Calu3 (cell line): ENCODE measurements at regions not wholly inside any gene's neighbourhood (a gene's known extent, or its start where the extent isn't known, plus 50 kb on each side); places are given as distances from the start of the nearest gene placed in this dataset.
"Not testable (repeated sequence)": the region's sequence is repeated elsewhere in the genome, so short reads cannot be mapped to it uniquely, and the experiment has no call there.

Experiments
- BruUV-seq: library from RNA; stranded (reverse); fragments of 400-500 nt; replicated peaks from 2 replicates; lab custom pipeline; 2021; lab: Mats Ljungman, UMichigan
- CTCF ChIA-PET: fragments of 300-600 bp; sonication (Branson Sonifier 250); formaldehyde crosslinking; loops from one replicate; lab custom pipeline; 2022; ENCODE audit warnings: antibody characterized with exemption; lab: Charles Lee
- DNase-seq: peaks from one replicate; pipeline ENCODE4 v3.0.0; 2022
- H3K27ac Mint-ChIP-seq: one replicate; pipeline ENCODE4 v1.8.0; 2022; ENCODE audit warnings: mixed read lengths; ENCODE audit not compliant: unreplicated experiment
- H3K27me3 Mint-ChIP-seq: one replicate; pipeline ENCODE4 v1.8.0; 2022; ENCODE audit warnings: mixed read lengths; ENCODE audit not compliant: unreplicated experiment
- H3K36me3 Mint-ChIP-seq: one replicate; pipeline ENCODE4 v1.8.0; 2022; ENCODE audit warnings: mild to moderate bottlenecking, moderate library complexity, mixed read lengths; ENCODE audit not compliant: insufficient read depth, unreplicated experiment
- H3K4me1 Mint-ChIP-seq: one replicate; pipeline ENCODE4 v1.8.0; 2022; ENCODE audit warnings: mild to moderate bottlenecking, low read depth, mixed read lengths; ENCODE audit not compliant: unreplicated experiment
- H3K4me3 Mint-ChIP-seq: one replicate; pipeline ENCODE4 v1.8.0; 2022; ENCODE audit warnings: mild to moderate bottlenecking, low read depth, moderate library complexity, mixed read lengths; ENCODE audit not compliant: unreplicated experiment
- H3K9me3 Mint-ChIP-seq: one replicate; pipeline ENCODE4 v1.8.0; 2022; ENCODE audit warnings: low read depth, mixed read lengths; ENCODE audit not compliant: unreplicated experiment
- CTCF ChIP-seq: fragments of 200-600 bp; IDR thresholded peaks from one replicate; pipeline ENCODE4 v1.8.0; 2022; ENCODE audit warnings: antibody characterized with exemption; ENCODE audit not compliant: unreplicated experiment
- intact Hi-C: fragments of 100-400 bp; cut with micrococcal nuclease; formaldehyde crosslinking; loops from one replicate; pipeline ENCODE4 v1.10.0; 2022; ENCODE audit not compliant: unreplicated experiment

GRCh38 chr5:13081116-13081515 lies 863.4 kb downstream of the DNAH5 start:
- CTCF ChIA-PET = no interaction called here
- BruUV-seq = no TSS peak
- DNase-seq = no peak
- no peak for TF ChIP-seq CTCF
- no peaks in the 10 kb centered on the region for H3K27me3 Mint-ChIP-seq
- H3K36me3 Mint-ChIP-seq = no peaks in the 10 kb centered on the region
- no peak overlapping the region for H3K27ac Mint-ChIP-seq
- intact Hi-C loops = no loop called here
- H3K9me3 Mint-ChIP-seq = peaks cover 14% of the 10 kb centered on the region
- no peaks in the 10 kb centered on the region for H3K4me1 Mint-ChIP-seq
- no peak overlapping the region for H3K4me3 Mint-ChIP-seq

- H3K4me1 Mint-ChIP-seq, H3K27ac Mint-ChIP-seq, intact Hi-C loops, BruUV-seq, H3K36me3 Mint-ChIP-seq, H3K27me3 Mint-ChIP-seq, CTCF ChIA-PET, H3K4me3 Mint-ChIP-seq, DNase-seq: not testable (repeated sequence)
- H3K9me3 Mint-ChIP-seq = peaks cover 20% of the 10 kb centered on the region
Measured at GRCh38 chr5:13072936-13073335, 871.6 kb downstream of the DNAH5 start.

GRCh38 chr5:13063088-13063487 lies 881.4 kb downstream of the DNAH5 start:
- no TSS peak for BruUV-seq
- CTCF ChIA-PET = no interaction called here
- H3K9me3 Mint-ChIP-seq = peaks cover 4% of the 10 kb centered on the region
- no peak for DNase-seq
- intact Hi-C loops = no loop called here
- H3K27ac Mint-ChIP-seq = no peak overlapping the region
- H3K36me3 Mint-ChIP-seq = no peaks in the 10 kb centered on the region
- H3K27me3 Mint-ChIP-seq = no peaks in the 10 kb centered on the region
- no peak for TF ChIP-seq CTCF
- H3K4me3 Mint-ChIP-seq = no peak overlapping the region
- H3K4me1 Mint-ChIP-seq = no peaks in the 10 kb centered on the region

GRCh38 chr5:13045897-13046551 lies 898.5 kb downstream of the DNAH5 start:
- intact Hi-C loops = no loop called here

More at GRCh38 chr5:13045897-13046551, 898.5 kb downstream of the DNAH5 start:
- H3K4me3 Mint-ChIP-seq = no peak overlapping the region
- TF ChIP-seq CTCF = no peak
- CTCF ChIA-PET = no interaction called here
- DNase-seq = no peak
- peaks cover 11% of the 10 kb centered on the region for H3K9me3 Mint-ChIP-seq
- H3K4me1 Mint-ChIP-seq = no peaks in the 10 kb centered on the region
- BruUV-seq = no TSS peak
- H3K36me3 Mint-ChIP-seq = no peaks in the 10 kb centered on the region
- H3K27me3 Mint-ChIP-seq = no peaks in the 10 kb centered on the region
- no peak overlapping the region for H3K27ac Mint-ChIP-seq
